ENCODE measurements at regions not wholly inside any gene's neighbourhood (a gene's known extent, or its start where the extent isn't known, plus 50 kb on each side); places are given as distances from the start of the nearest gene placed in this dataset.
"Not testable (repeated sequence)": the region's sequence is repeated elsewhere in the genome, so short reads cannot be mapped to it uniquely, and the experiment has no call there.

- not testable (repeated sequence) for TF ChIP-seq POLR2A (IDR thresholded peaks at IDR 0.05; ENCODE audit: extremely low read depth, insufficient read length); CTCF (IDR thresholded peaks at IDR 0.05; ENCODE audit: low read depth, low read length); MYC (IDR thresholded peaks at IDR 0.05; ENCODE audit: low read depth, low read length); MAX (IDR thresholded peaks at IDR 0.05; ENCODE audit: low read depth, low read length)
Observed at GRCh38 chr13:37280231-37280630, 174.8 kb upstream of the CSNK1A1L start.

Data from NB4 (cell line).